ENCODE measurements at regions not wholly inside any gene's neighbourhood (a gene's known extent, or its start where the extent isn't known, plus 50 kb on each side); places are given as distances from the start of the nearest gene placed in this dataset.

- intact Hi-C loops (cut with micrococcal nuclease) = no loop called here
- no peaks in the 10 kb centered on the region for H3K36me3 ChIP-seq (ENCODE audit: low read depth, low read length)
- H3K9ac ChIP-seq (ENCODE audit: low read length) = no peak overlapping the region
- ChIA-PET CTCF (no interaction called here), POLR2A (ENCODE audit: unreplicated experiment) (no interaction called here)
- peaks cover 17% of the 10 kb centered on the region; the same call in 1 of the 2 replicates for H3K9me3 ChIP-seq (ENCODE audit: low read length)
- no peak for ATAC-seq
- H4K20me1 ChIP-seq (ENCODE audit: low read length) = no peaks in the 10 kb centered on the region
- no peak for DNase-seq
- no peaks in the 10 kb centered on the region for H3F3A ChIP-seq (ENCODE audit: low read length, unreplicated experiment)
- H3K27me3 ChIP-seq (ENCODE audit: low read length) = no peaks in the 10 kb centered on the region
- H3K4me1 ChIP-seq (ENCODE audit: insufficient read depth, low read length) = no peaks in the 10 kb centered on the region
- no TSS peak for BruUV-seq (replicated peaks)
- no peak overlapping the region for H3K4me2 ChIP-seq (ENCODE audit: low read length)
- no peaks in the 10 kb centered on the region for H3K79me2 ChIP-seq (ENCODE audit: low read length)
- no peak overlapping the region for H2AFZ ChIP-seq (ENCODE audit: low read length)
- no peaks in the 10 kb centered on the region for H3K9me2 ChIP-seq (replicated peaks; ENCODE audit: low read length)
- no peak for TF ChIP-seq CTCF (conservative IDR thresholded peaks at IDR 0.05; ENCODE audit: low read depth, low read length)
- no peak for TF ChIP-seq EZH2phosphoT487 (IDR thresholded peaks at IDR 0.05; ENCODE audit: borderline replicate concordance, low read length)
- TF ChIP-seq EZH2 (IDR thresholded peaks at IDR 0.05; ENCODE audit: low read length, unreplicated experiment) = no peak
- H3K4me3 ChIP-seq (ENCODE audit: low read length) = no peak overlapping the region
- no peak overlapping the region for H3K27ac ChIP-seq (ENCODE audit: low read length)
These were observed 214.1 kb upstream of the CNTN6 start for GRCh38 chr3:878746-879145.

- DNase-seq (no peak), ATAC-seq (no peak)
- H3K27me3 ChIP-seq (ENCODE audit: low read length) = no peaks in the 10 kb centered on the region
- H3K4me2 ChIP-seq (ENCODE audit: low read length) = no peak overlapping the region
- no peak for TF ChIP-seq EZH2 (IDR thresholded peaks at IDR 0.05; ENCODE audit: low read length, unreplicated experiment)
- no peak for TF ChIP-seq CTCF (conservative IDR thresholded peaks at IDR 0.05; ENCODE audit: low read depth, low read length)
- no peak for TF ChIP-seq EZH2phosphoT487 (IDR thresholded peaks at IDR 0.05; ENCODE audit: borderline replicate concordance, low read length)
- BruUV-seq (replicated peaks) = no TSS peak
- no peaks in the 10 kb centered on the region for H3K4me1 ChIP-seq (ENCODE audit: insufficient read depth, low read length)
- ChIA-PET POLR2A (ENCODE audit: unreplicated experiment) (no interaction called here), CTCF (no interaction called here)
- H3K36me3 ChIP-seq (ENCODE audit: low read depth, low read length) = no peaks in the 10 kb centered on the region
- no peaks in the 10 kb centered on the region for H3K79me2 ChIP-seq (ENCODE audit: low read length)
- H4K20me1 ChIP-seq (ENCODE audit: low read length) = no peaks in the 10 kb centered on the region
- no peak overlapping the region for H3K27ac ChIP-seq (ENCODE audit: low read length)
- no peaks in the 10 kb centered on the region for H3K9me2 ChIP-seq (replicated peaks; ENCODE audit: low read length)
- intact Hi-C loops (cut with micrococcal nuclease) = no loop called here
- H3K9ac ChIP-seq (ENCODE audit: low read length) = no peak overlapping the region
- H3K9me3 ChIP-seq (ENCODE audit: low read length) = peaks cover 16% of the 10 kb centered on the region; the same call in 1 of the 2 replicates
- H3F3A ChIP-seq (ENCODE audit: low read length, unreplicated experiment) = no peaks in the 10 kb centered on the region
- H3K4me3 ChIP-seq (ENCODE audit: low read length) = no peak overlapping the region
- no peak overlapping the region for H2AFZ ChIP-seq (ENCODE audit: low read length)
These were observed 212.5 kb upstream of the CNTN6 start for GRCh38 chr3:880371-880770.

GRCh38 chr3:882533-882932 is 210.3 kb upstream of the CNTN6 start:
- Histone ChIP-seq H3F3A (ENCODE audit: low read length, unreplicated experiment) (no peaks in the 10 kb centered on the region), H3K4me1 (ENCODE audit: insufficient read depth, low read length) (no peaks in the 10 kb centered on the region), H3K9ac (ENCODE audit: low read length) (no peak overlapping the region), H3K4me3 (ENCODE audit: low read length) (no peak overlapping the region), H2AFZ (ENCODE audit: low read length) (no peak overlapping the region), H3K36me3 (ENCODE audit: low read depth, low read length) (no peaks in the 10 kb centered on the region), H3K27ac (ENCODE audit: low read length) (no peak overlapping the region), H3K9me3 (ENCODE audit: low read length) (peaks cover 27% of the 10 kb centered on the region; the same call in 1 of the 2 replicates), H3K4me2 (ENCODE audit: low read length) (no peak overlapping the region), H3K79me2 (ENCODE audit: low read length) (no peaks in the 10 kb centered on the region), H3K9me2 (replicated peaks; ENCODE audit: low read length) (no peaks in the 10 kb centered on the region), H4K20me1 (ENCODE audit: low read length) (no peaks in the 10 kb centered on the region), H3K27me3 (ENCODE audit: low read length) (no peaks in the 10 kb centered on the region)
- POLR2A ChIA-PET (ENCODE audit: unreplicated experiment) = no interaction called here
- DNase-seq (no peak), ATAC-seq (no peak)
- no TSS peak for BruUV-seq (replicated peaks)
- intact Hi-C loops (cut with micrococcal nuclease) = no loop called here
- CTCF ChIA-PET = no interaction called here
- no peak for TF ChIP-seq CTCF (conservative IDR thresholded peaks at IDR 0.05; ENCODE audit: low read depth, low read length)
- no peak for TF ChIP-seq EZH2phosphoT487 (IDR thresholded peaks at IDR 0.05; ENCODE audit: borderline replicate concordance, low read length)
- TF ChIP-seq EZH2 (IDR thresholded peaks at IDR 0.05; ENCODE audit: low read length, unreplicated experiment) = no peak
